HepG2 (cell line): ENCODE measurements at regions not wholly inside any gene's neighbourhood (a gene's known extent, or its start where the extent isn't known, plus 50 kb on each side); places are given as distances from the start of the nearest gene placed in this dataset.
A peak's percentile ranks its signal among the peaks of the same experiment; 100 is the strongest.
"Not testable (repeated sequence)": the region's sequence is repeated elsewhere in the genome, so short reads cannot be mapped to it uniquely, and the experiment has no call there.

ENCODE experiments used
- ATAC-seq: fragments of 200-7000 bp; cut with Tn5 transposase; 3 replicates; pipeline ENCODE4 v1.9.1; 2020; ENCODE audit warnings: mild to moderate bottlenecking, moderate library complexity
- BruUV-seq: library from RNA; stranded (reverse); fragments of 400-500 nt; replicated peaks from 2 replicates; lab custom pipeline; 2021; lab: Mats Ljungman, UMichigan
- CTCF ChIA-PET: fragments of 300-600 bp; formaldehyde crosslinking; extraction: SDS; loops from one replicate; lab custom pipeline; 2021; ENCODE audit warnings: low total read pairs, inconsistent platforms, low intra/inter-chr PET ratio; lab: Yijun Ruan, JAX
- POLR2A ChIA-PET: fragments of 350-600 bp; sonication (Branson Sonifier 250); formaldehyde crosslinking; loops from one replicate; lab custom pipeline; 2020; ENCODE audit warnings: antibody characterized with exemption, inconsistent platforms; lab: Yijun Ruan, JAX
- DNase-seq: peaks from one replicate; pipeline ENCODE4 v3.0.0-alpha.2; 2015; ENCODE audit warnings: low spot score
- FAIRE-seq: peaks from 3 replicates; lab custom pipeline; 2011; peaks lifted over from hg19 to GRCh38; lab: Jason Lieb, UNC
- H2AFZ ChIP-seq: one replicate; pipeline ENCODE4 v1.6.1; 2011; ENCODE audit warnings: low read length, inconsistent platforms
- H3K27ac ChIP-seq: fragments of 300-600 bp; 3 replicates; pipeline ENCODE4 v1.8.0; 2011; ENCODE audit warnings: mixed run types, mild to moderate bottlenecking, mixed read lengths, low read length, inconsistent platforms; ENCODE audit not compliant: insufficient read depth; ENCODE audit errors: extremely low read length
- H3K27me3 ChIP-seq, 2 experiments: fragments of 200-600 bp in 1 of 2; 2 replicates in 1 of 2; 3 replicates in 1 of 2; pipeline versions ENCODE4 v1.6.0 to v1.8.0; 2011; ENCODE audit warnings: low read length in 2 of 2, mild to moderate bottlenecking in 2 of 2, moderate library complexity in 2 of 2, inconsistent platforms in 1 of 2; ENCODE audit not compliant: insufficient read depth in 2 of 2, control insufficient read depth in 1 of 2
- H3K36me3 ChIP-seq, 2 experiments: fragments of 200-600 bp in 1 of 2; replicated peaks in 1 of 2; 2 replicates in 1 of 2; 3 replicates in 1 of 2; pipeline versions ENCODE4 v1.5.1 to v1.8.0; 2011; ENCODE audit warnings: low read length in 2 of 2, inconsistent platforms in 1 of 2; ENCODE audit not compliant: insufficient read depth in 2 of 2, control insufficient read depth in 1 of 2
- H3K4me1 ChIP-seq: 2 replicates; pipeline ENCODE4 v1.5.1; 2012; ENCODE audit warnings: low read length, inconsistent platforms; ENCODE audit not compliant: insufficient read depth
- H3K4me2 ChIP-seq: 2 replicates; pipeline ENCODE4 v1.6.0; 2011; ENCODE audit warnings: low read depth, low read length, inconsistent platforms
- H3K4me3 ChIP-seq, 3 experiments: fragments of 200-600 bp in 1 of 3; sonication (generic), shearing (Covaris generic) in 1 of 3; replicated peaks in 1 of 3; 2 replicates each; pipeline ENCODE4 v1.5.1; 2011 to 2016; ENCODE audit warnings: low read length in 3 of 3, inconsistent platforms in 2 of 3, low read depth in 2 of 3, mild to moderate bottlenecking in 2 of 3, control low read depth in 1 of 3, mixed read lengths in 1 of 3; ENCODE audit not compliant: insufficient read depth in 1 of 3
- H3K79me2 ChIP-seq: one replicate; pipeline ENCODE4 v1.6.1; 2011; ENCODE audit warnings: low read length, inconsistent platforms; ENCODE audit not compliant: insufficient read depth
- H3K9ac ChIP-seq: 2 replicates; pipeline ENCODE4 v1.6.0; 2011; ENCODE audit warnings: mild to moderate bottlenecking, low read depth, low read length, inconsistent platforms; ENCODE audit not compliant: insufficient read depth
- H3K9me3 ChIP-seq: 2 replicates; pipeline ENCODE4 v1.5.1; 2012; ENCODE audit warnings: mild to moderate bottlenecking, low read length
- H4K20me1 ChIP-seq: 2 replicates; pipeline ENCODE4 v1.6.0; 2011; ENCODE audit warnings: inconsistent platforms, mild to moderate bottlenecking, low read length, moderate library complexity; ENCODE audit not compliant: insufficient read depth
- ARID5B ChIP-seq: IDR thresholded peaks from 2 replicates; pipeline ENCODE4 v1.4.0; 2020; ENCODE audit warnings: mild to moderate bottlenecking, missing genetic modification reagents
- HNF4G ChIP-seq, 2 experiments: sonication (generic) in 1 of 2; formaldehyde crosslinking in 1 of 2; IDR thresholded peaks; 2 replicates each; pipeline versions ENCODE4 v1.4.0 to v1.6.1; 2011 to 2020; ENCODE audit warnings: borderline replicate concordance in 2 of 2, low read depth in 2 of 2, mild to moderate bottlenecking in 2 of 2, low read length in 1 of 2, missing genetic modification reagents in 1 of 2, moderate library complexity in 1 of 2
- NR2F6 ChIP-seq, 2 experiments: IDR thresholded peaks; 2 replicates each; pipeline ENCODE4 v1.6.1; 2016; ENCODE audit warnings: antibody characterized with exemption in 1 of 2, mild to moderate bottlenecking in 1 of 2
- RARA ChIP-seq: IDR thresholded peaks from 2 replicates; pipeline ENCODE4 v1.6.1; 2016; ENCODE audit warnings: missing genetic modification reagents, missing compliant biosample characterization
- TBX3 ChIP-seq: fragments of 450-650 bp; IDR thresholded peaks from 2 replicates; pipeline ENCODE4 v1.6.1; 2017; ENCODE audit warnings: antibody characterized with exemption, mild to moderate bottlenecking, inconsistent platforms, borderline replicate concordance
- ZBTB1 ChIP-seq: sonication (generic); formaldehyde crosslinking; IDR thresholded peaks from 2 replicates; pipeline ENCODE4 v1.4.0; 2020; ENCODE audit warnings: missing genetic modification reagents, borderline replicate concordance
- WGBS: methylation state at CpG from one replicate; pipeline ENCODE4 v1.1.6; 2017; ENCODE audit warnings: low lambda C conversion rate; 5-methylcytosine and 5-hydroxymethylcytosine counted together
- in situ Hi-C: cut with HindIII; loops from 2 replicates; pipeline ENCODE4 v1.10.0; 2017; ENCODE audit warnings: low pct_unique_long_range_greater_than_20kb; ENCODE audit not compliant: extremely low pct_ligation_motif_present
- intact Hi-C: fragments of 100-400 bp; cut with micrococcal nuclease; formaldehyde crosslinking; loops from one replicate; pipeline ENCODE4 v1.10.0; 2022; ENCODE audit not compliant: unreplicated experiment

- H3K4me1 ChIP-seq, result peaks cover 11% of the 10 kb centered on the region; the same call in 1 of the 2 replicates
- BruUV-seq, result no TSS peak
- TF ChIP-seq ARID5B (0 out of 2 replicates have a peak, but pooled peaks have one; percentile 19), RARA (CRISPR knock-in tag) (peak; percentile 55; the same call in 1 of the 2 replicates), HNF4G (IDR thresholded peaks at IDR 0.05; ENCODE audit: borderline replicate concordance, low read depth, low read length) (0 out of 2 replicates have a peak, but pooled peaks have one; percentile 13), HNF4G (CRISPR knock-in tag; IDR thresholded peaks at IDR 0.05; ENCODE audit: borderline replicate concordance, low read depth) (no peak), NR2F6 (IDR thresholded peaks at IDR 0.05) (0 out of 2 replicates have a peak, but pooled peaks have one; percentile 16), NR2F6 (CRISPR knock-in tag; IDR thresholded peaks at IDR 0.05) (no peak), ZBTB1 (no peak), TBX3 (peak; percentile 45; the same call in 1 of the 2 replicates)
- TF ChIP-seq, all 625 proteins: peak for 5
- DNase-seq (no peak), ATAC-seq (peak; percentile 70), FAIRE-seq (no peak)
- 4% methylated on average over 3 of the region's 3 CpGs for WGBS
- Histone ChIP-seq H2AFZ (no peak overlapping the region), H3K4me3 (no peak overlapping the region), H3K36me3 (no peaks in the 10 kb centered on the region), H3K9ac (no peak overlapping the region), H3K9me3 (no peaks in the 10 kb centered on the region), H3K27ac (no peak overlapping the region), H3K27me3 (no peaks in the 10 kb centered on the region), H3K4me2 (no peak overlapping the region), H4K20me1 (no peaks in the 10 kb centered on the region), H3K79me2 (no peaks in the 10 kb centered on the region)
- in situ Hi-C loops (no loop called here), intact Hi-C loops (no loop called here)
- CTCF ChIA-PET, result no interaction called here
- POLR2A ChIA-PET, result no interaction called here
These were observed 162.7 kb upstream of the NT5E start for GRCh38 chr6:85287158-85287557.

GRCh38 chr6:85286507-85286906 is 163.4 kb upstream of the NT5E start:
- H2AFZ ChIP-seq, H3K36me3 ChIP-seq, H3K4me2 ChIP-seq, DNase-seq, intact Hi-C loops, ATAC-seq, H3K9me3 ChIP-seq, H3K79me2 ChIP-seq, BruUV-seq, H3K9ac ChIP-seq, H3K4me3 ChIP-seq, H3K4me1 ChIP-seq, CTCF ChIA-PET, in situ Hi-C loops, H4K20me1 ChIP-seq, H3K27ac ChIP-seq, POLR2A ChIA-PET, H3K27me3 ChIP-seq, FAIRE-seq: not testable (repeated sequence)
